Kidney glomerular epithelial cell (primary cell): ENCODE measurements at regions not wholly inside any gene's neighbourhood (a gene's known extent, or its start where the extent isn't known, plus 50 kb on each side); places are given as distances from the start of the nearest gene placed in this dataset.

Source experiments
- DNase-seq: peaks from one replicate; lab custom pipeline; 2025; lab: John Stamatoyannopoulos, UW

DNA sequence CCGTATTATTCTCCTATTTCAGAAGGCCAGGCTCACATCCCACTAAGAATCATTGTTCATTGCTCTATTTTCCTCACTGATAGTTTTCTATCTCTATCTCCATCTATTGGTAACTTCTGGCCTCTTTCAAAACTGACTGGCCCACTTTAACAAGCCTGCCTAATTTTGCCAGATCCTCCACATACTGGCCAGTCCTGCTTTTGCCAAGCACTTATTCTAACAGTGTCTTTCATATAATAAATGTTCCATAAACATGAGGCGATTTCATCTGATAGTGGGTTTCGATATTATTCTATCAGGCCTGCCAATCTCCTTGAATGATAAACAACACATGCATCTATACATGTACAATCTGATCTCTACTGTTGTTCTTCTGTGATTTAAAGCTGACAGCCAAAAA, 125.9 kb upstream of the KCNH7 start:
- DNase-seq: no peak

DNA sequence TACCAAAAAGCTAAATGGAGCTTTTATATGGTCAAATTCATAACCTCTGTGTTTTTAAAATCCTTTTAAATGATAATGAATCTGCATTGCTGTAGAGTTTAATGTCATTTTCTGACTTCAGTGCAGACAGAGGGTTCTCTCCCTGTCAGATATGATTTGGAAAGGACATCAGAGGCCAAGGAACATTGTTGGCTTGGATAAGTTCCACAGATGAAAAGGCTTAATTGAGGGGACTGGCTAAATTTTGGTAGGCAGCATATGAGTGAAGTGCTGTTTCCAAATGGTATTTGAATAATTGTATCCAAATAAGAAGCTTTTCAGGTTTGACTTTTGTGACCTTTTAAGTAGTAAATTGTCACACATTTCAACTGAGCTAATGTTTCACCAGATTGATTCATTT, 124.6 kb upstream of the KCNH7 start:
- no peak for DNase-seq

DNA sequence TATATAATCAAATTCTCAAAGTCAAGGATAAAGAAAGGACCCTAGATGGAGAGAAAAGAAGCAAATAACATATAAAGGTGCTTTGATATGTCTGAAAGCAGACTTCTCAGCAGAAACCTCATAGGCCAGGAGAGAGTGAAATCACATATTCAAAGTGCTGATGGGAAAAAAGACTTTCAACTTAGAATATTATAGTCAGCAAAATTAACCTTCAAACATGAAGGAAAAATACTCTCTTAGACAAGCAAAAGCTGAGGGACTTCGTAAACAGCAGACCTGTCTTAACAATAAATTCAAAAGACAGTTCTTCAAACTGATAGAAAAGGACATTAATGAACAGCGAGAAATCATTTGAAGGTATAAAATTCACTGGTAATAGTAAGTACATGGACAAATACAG, 107.2 kb upstream of the KCNH7 start:
- DNase-seq: no peak

DNA sequence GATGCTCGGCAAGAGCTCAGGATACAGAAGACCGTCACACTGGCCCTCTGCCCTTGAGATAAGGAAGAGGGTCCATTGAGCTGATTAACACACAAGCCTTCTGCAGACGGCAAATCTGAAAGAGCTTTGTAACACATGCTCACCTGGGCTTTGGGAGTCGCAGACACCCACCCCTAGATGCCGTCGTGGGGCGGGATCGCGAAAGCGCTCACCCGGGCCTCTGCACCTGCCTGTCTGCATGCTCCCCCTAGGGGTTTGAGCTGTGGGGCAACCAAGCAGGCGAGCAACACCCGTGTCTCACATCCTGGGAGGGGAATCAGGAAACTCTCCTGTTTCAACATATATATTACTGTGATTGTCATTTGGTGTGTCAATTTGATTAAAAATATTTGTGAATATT, 99.8 kb upstream of the KCNH7 start:
- no peak for DNase-seq

DNA sequence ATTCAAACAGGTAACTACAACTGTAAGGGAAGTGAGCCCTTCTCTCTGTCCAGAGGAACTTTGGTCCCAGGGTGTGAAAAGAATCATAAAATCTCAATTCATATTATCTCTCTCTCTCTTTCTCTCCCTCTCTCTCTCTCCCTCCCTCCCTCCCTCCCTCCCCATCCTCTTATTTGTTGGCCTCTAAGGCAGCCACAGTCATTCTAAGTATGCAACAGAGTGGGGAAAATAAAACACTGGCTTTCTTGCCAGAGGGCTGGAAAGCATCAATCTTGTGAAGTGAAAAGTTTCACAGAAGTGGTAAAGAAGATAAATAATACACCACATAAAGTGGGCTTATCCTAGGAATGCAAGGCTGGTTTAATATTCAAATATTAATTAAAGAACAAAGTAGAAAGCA, 95.6 kb upstream of the KCNH7 start:
- no peak for DNase-seq

DNA sequence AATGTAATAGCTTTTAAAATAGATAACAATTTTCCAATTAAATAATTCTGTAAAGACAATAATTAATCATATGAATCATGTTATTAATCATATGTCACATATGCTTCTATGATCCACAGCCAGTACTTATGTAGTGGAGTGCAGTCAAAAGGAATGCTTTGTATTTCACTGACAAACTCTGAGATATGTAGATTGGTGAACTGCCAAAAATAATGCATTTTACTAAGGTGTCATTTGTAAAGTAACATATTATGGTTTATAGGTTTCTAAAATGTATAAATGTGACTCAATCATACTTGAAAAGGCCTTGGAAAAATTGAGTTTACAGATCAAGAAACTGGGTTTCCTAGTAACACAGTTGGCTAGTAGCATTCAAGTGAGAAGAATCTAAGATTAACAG, 93.8 kb upstream of the KCNH7 start:
- no peak for DNase-seq

DNA sequence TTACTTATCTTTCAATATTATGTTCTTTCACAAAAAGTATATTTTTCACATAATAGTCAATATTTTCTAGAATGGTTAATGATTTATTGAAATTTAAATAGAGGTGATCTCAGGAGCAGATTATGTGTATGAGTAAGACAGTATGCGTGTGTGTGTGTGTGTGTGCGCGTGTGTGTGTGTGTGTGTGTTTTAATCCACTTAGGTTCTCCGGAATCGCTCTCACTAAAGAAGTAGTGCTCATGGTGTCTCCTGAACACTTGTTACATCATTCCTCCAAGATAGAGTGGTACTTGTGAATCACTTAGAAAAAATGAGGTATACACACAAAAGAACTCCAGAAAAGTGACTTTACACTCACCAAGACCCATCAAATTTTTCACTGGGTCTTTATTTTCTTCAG, 91.0 kb upstream of the KCNH7 start:
- DNase-seq: peak; percentile 53

DNA sequence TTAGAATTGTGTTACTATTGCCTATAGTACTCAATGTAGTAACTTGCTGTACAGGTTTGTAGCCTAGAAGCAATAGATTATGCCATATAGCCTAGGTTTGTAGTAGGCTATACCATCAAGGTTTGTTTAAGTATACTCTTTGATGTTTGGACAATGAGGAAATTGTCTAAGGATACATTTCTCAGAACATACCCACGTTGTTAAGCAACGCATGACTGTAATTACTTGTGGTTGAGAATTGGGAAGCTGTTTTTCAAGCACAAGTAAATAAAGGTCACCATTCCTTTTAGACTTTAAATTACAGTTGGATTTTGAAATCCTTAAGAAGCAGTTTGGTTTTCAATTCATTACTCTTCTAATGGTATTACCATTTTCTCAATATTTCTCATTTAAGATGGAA, 89.8 kb upstream of the KCNH7 start:
- no peak for DNase-seq

DNA sequence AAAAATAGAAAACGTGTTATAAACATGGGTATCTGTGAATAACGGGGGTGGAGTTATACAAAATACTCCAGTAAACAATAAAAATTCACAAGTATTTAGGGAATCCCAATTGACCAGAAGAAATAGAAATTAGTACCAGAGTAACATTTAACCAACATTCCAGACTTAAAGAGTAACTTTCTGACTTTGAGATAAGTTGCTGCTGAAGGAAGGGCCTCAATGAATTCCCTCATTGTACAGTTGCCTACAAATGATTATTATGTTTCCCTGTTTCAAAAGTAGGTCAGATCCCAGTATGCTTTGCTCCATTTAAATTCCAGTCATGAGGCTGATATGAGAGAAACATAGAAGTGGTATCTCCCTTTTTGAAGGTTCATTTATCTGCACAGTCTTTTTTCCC, 88.3 kb upstream of the KCNH7 start:
- peak; percentile 77 for DNase-seq

DNA sequence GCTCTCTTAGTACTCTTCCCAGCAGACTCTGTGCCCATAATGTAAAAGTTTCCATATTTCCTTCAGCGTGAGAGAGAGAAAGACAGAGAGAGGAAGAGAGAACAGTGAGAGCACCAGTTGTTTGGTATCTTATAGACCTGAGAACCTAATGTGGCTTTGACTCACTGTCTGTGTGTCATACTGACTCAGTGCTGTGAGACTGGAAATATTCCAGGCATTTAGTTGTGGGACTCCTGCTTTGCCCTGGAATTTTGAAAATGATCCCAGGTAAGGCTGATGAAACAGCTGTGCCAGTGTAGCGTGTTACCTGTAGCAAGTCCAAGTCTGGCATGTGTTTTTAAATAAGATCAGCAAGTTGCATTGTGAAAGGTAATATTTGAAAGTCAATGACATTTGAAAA, 87.9 kb upstream of the KCNH7 start:
- DNase-seq: peak; percentile 93

DNA sequence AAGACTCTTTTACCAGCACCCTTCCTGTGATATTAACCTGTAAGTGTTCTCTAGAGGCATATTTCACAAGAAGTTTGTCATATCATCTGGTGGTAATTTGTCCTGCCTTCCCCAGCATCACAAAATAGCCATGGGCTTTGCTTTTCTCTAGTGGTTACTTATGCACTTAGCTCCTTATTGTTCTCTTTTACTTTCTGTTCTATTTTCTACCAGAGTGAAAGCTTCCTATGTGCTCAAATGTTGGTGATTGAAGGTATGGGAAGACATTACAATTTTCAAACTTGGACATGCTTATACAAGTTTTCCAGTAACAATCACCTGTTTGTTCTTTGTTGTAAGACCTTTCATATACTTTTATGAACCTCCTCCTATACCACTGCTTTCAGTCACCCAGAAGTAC, 87.0 kb upstream of the KCNH7 start:
- DNase-seq: peak; percentile 13

DNA sequence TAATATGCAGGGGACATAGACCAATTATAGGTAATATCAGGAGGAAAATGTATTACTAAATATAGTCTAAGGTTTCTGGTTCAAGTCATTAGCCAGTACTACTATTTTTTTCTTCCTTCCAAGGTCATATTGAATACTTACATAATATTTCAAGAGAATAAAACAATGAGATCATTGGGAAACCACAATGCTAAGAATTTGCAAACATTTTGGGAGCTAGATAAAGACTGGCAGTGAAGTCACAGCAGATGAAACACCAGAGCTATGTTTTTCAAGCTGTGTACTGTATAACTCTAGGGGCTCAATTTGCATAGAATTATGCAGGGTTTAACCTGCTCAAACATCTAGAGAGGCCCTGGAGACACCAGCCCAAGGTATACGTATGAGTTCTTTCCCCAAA, 80.5 kb upstream of the KCNH7 start:
- no peak for DNase-seq

DNA sequence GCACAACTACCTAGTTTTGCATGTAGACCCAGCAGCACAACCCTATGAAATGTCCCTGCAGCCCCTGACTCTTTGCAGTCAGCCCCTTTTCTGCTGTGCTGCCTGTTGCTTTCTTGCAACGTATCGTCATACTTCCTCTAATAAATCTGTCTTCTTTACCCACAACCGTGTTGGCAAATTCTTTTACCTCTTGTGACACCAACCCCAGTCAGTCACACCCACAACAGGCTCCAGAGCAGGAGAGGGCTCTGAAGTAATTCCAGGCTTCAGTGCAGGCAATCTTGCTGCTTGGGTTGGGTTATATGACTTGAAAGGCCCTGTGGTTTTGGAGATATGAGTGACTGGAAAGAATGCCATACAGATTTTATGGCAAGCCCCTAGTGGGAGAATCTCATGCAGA, 79.1 kb upstream of the KCNH7 start:
- DNase-seq: no peak

DNA sequence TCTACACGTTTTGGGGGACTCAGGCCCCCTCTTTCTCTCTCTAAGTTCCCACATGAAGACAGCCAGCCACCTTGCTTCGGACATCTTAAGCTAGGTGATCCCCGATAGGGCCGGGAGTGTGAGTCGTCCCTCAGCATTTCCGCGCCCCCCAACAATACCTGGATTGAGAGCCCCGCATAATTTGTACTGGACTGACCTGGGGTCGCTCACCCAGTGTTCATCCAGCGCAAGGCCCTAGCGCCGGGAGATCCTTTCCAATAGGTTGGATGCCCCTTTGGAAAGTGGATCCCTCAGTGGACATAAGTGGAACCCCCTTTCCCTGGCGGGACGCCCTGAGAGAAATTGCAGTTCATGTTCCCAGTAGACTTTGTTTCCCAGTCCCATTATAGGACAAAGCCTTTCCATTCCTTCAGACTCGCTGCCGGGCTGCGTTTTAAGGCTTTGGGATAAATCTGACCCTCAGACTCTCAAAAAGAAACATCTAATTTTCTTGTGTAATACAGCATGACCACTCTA, 77.8 kb upstream of the KCNH7 start:
- no peak for DNase-seq

DNA sequence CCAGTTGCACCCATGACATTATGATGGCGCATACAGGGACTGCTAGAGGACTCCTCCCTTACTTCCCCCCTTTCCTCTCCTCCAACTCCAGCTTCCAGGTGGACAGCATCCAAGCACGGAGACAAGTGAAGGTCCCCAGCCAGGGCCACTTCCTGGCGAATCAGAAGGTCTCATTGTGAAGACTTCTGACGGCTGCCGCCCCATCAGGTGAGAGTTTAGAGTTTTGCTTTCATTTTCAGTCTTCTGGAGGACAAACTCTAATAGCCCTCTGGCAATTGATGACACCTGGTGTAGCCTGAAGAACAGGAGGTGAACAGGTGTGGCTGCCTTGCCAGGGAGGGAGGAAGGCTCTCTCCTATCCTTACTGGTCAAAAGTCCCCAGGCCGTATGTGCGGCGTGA, 77.3 kb upstream of the KCNH7 start:
- no peak for DNase-seq

DNA sequence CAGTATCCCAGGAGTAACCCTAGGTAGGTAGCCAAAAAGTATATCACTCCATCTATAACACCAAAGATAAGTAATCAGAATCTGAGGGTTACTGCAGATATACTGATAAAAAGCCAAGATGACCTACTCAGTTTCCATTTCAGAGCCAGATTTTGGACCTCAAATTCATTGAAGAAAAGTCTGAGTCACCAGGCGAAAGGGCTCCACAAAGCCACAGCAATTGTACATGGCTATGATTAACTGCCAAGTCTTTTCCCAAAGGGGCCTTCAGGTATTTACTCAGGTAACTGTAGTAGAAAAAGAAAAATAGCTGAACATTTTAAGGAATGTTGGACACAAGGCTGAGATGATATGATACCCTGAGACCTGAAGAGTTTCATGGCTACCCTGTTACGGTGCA, 75.6 kb upstream of the KCNH7 start:
- DNase-seq: no peak

DNA sequence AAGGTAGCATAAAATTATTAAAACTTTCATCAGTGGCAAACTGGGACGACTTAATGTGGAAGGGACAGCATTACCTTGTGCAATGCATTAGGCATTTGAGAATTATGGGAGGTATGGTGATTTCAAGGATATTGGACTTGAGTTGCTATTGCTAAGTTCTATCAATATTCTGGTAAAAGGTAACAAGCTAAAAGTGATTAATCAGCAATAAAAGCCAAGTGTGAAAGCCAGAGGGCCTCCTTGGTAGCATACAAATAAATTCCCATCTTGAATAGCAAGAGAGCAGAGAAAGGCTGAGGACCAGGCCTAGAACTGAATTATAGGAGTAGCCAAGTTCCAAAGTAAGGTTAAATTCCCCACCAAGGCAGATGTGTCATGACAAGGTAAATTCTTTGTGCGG, 74.2 kb upstream of the KCNH7 start:
- no peak for DNase-seq

DNA sequence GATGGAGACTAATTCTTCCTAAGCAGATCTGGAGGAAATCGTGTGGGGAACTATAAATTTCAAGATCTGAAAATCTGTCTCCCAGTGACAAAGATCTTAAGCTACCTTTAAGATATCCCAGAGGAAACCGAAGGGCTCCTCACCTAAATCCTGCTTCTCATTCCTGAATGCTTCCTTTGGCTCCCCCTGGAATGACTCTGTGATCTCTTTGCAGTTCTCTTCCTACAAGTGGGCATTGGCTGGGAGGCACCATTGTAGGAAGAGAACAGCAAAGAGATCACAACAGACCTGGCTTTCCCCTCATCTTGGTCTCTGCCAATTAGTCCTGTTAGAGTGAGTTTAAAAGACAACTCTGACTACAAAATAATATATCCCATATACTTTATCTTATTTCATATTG, 70.0 kb upstream of the KCNH7 start:
- no peak for DNase-seq

DNA sequence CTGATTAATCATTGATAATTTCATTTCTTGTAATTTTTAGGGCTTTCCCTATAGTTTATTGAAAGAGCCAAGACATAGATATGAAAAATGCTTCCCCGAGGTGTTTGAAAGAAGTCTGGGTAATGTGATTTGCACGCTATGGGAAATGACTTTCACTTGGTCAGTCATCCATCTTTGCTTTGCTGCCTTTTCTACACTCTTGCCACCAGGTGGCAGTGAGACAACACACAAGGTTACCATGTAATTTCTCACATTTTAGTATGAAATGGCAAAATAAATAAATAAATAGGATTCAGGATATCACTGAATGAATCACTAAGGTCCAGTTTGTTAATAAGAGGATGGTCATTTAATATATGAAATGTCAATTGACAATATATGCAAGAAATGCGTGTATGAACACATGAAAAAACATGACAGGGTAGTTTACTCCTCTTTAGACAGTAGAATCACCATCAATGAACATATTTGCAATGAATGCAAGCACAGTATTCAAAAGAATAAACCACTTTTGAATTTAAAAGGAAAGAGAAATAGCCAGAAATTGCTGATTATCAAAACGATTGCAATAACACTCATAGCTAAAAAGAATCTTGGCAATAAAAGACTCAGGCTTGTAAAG, 52.2 kb upstream of the KCNH7 start:
- DNase-seq: peak; percentile 82

DNA sequence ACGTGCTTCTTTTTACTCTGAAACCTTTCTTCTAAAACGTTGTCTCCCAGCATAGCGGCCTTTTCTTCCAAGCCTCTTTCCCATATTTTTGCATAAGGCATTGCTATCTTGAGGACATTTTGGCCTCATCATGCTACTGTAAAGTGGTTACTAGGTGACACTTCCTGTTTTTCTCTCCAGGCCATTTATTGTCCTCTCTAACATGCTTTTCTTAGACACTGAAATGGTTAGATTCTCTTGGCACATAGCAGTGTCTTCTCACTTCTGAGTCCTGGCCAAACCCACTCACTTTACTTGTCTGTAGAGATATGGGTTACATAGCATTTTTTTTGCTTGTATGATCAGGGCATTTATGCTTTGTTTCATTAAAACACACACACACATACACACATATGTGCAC, 50.1 kb upstream of the KCNH7 start:
- DNase-seq: no peak
